ENCODE measurements at regions not wholly inside any gene's neighbourhood (a gene's known extent, or its start where the extent isn't known, plus 50 kb on each side); places are given as distances from the start of the nearest gene placed in this dataset.

DNA sequence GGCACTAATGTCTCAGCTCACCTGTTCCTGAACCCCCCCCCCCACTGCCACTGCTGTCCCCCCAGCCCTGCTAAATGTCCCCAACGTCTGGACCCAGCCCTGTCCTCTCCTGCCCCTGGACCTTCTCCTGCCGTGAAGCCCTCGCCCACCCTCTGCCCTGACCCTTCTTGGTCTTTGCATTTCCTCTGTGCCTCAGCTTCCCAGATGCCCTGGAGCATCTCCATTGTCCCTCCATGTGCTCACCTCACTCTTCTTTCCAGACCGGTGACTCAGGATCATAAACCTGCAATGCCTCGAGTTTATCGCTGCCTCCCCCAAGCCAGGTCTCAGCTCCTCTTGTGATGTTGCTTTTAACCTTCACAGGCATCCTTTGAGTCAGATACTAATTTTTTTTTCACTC is 416.4 kb downstream of the BRD1 start:
- Histone ChIP-seq H3K9me3 (ENCODE audit: control insufficient read depth, insufficient read depth, low read length) (peaks cover 3% of the 10 kb centered on the region; the same call in 1 of the 2 replicates), H3K4me2 (ENCODE audit: low read length) (no peak overlapping the region)

DNA sequence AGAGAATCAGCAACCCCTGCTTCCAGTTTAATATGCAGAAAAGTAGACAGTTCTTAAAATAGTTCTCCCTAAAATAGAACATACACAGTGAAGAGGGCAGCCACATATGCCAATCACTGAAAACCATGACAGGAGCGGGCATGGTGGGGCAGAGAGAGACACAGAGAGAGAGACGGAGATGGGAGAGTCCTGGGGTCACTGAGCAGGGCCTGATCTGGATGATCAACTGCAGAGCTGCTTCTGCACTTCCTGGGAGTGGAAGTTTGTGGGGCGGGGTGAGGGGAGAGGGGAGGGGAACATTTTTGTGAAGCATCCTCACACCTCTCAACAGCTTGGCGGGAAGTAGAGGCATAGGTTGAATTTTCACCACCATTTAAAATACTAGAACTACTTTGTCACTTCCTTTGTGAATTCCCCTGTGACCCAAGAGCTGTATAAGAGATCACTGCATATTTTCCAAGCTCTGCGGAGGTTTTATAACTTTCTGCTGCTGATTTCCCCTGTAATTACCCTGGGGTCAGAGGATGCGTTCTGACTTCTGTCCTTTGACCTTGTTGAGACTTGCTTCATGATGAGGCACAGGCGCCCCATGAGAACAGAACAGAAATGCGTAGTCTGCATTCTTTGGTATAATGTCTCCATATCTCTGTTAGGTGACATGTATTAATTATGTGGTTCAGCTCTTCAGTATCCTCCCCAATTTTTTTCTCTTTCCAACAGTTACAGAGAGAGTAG is 419.4 kb downstream of the BRD1 start:
- Histone ChIP-seq H3K9me3 (ENCODE audit: control insufficient read depth, insufficient read depth, low read length) (peaks cover 3% of the 10 kb centered on the region; the same call in 1 of the 2 replicates), H3K4me2 (ENCODE audit: low read length) (0 out of 2 replicates have a peak overlapping the region, but pooled peaks have one; percentile 13), H3K4me1 (ENCODE audit: control insufficient read depth, low read length) (peaks cover 12% of the 10 kb centered on the region), H3K4me3 (ENCODE audit: low read length) (no peak overlapping the region), H3K79me2 (ENCODE audit: control insufficient read depth, low read length) (no peaks in the 10 kb centered on the region), H3K36me3 (ENCODE audit: control insufficient read depth, low read length) (no peaks in the 10 kb centered on the region), H4K20me1 (ENCODE audit: control insufficient read depth, insufficient read depth, low read depth, low read length) (no peaks in the 10 kb centered on the region), H3K9me2 (replicated peaks; ENCODE audit: control insufficient read depth, low read length) (no peaks in the 10 kb centered on the region), H3K27ac (ENCODE audit: low read depth, low read length) (no peak overlapping the region), H3K27me3 (ENCODE audit: control insufficient read depth, low read length) (no peaks in the 10 kb centered on the region), H3F3A (ENCODE audit: control insufficient read depth, insufficient read depth) (0 out of 2 replicates have a peak, but pooled peaks cover 4% of the 10 kb centered on the region)
- no peak for TF ChIP-seq EZH2phosphoT487 (IDR thresholded peaks at IDR 0.05; ENCODE audit: borderline replicate concordance, low read length)
- TF ChIP-seq, protein P1, sequence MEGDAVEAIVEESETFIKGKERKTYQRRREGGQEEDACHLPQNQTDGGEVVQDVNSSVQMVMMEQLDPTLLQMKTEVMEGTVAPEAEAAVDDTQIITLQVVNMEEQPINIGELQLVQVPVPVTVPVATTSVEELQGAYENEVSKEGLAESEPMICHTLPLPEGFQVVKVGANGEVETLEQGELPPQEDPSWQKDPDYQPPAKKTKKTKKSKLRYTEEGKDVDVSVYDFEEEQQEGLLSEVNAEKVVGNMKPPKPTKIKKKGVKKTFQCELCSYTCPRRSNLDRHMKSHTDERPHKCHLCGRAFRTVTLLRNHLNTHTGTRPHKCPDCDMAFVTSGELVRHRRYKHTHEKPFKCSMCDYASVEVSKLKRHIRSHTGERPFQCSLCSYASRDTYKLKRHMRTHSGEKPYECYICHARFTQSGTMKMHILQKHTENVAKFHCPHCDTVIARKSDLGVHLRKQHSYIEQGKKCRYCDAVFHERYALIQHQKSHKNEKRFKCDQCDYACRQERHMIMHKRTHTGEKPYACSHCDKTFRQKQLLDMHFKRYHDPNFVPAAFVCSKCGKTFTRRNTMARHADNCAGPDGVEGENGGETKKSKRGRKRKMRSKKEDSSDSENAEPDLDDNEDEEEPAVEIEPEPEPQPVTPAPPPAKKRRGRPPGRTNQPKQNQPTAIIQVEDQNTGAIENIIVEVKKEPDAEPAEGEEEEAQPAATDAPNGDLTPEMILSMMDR (IDR thresholded peaks at IDR 0.05; ENCODE audit: low read depth, low read length, poor library complexity, severe bottlenecking), result no peak

More for the DNA sequence above, 416.4 kb downstream of the BRD1 start:
- Histone ChIP-seq H3K36me3 (ENCODE audit: control insufficient read depth, low read length) (no peaks in the 10 kb centered on the region), H3K27ac (ENCODE audit: low read depth, low read length) (no peak overlapping the region), H3K4me1 (ENCODE audit: control insufficient read depth, low read length) (peaks cover 12% of the 10 kb centered on the region), H3K4me3 (ENCODE audit: low read length) (no peak overlapping the region), H3K9me2 (replicated peaks; ENCODE audit: control insufficient read depth, low read length) (no peaks in the 10 kb centered on the region), H3F3A (ENCODE audit: control insufficient read depth, insufficient read depth) (0 out of 2 replicates have a peak, but pooled peaks cover 4% of the 10 kb centered on the region), H4K20me1 (ENCODE audit: control insufficient read depth, insufficient read depth, low read depth, low read length) (no peaks in the 10 kb centered on the region), H3K79me2 (ENCODE audit: control insufficient read depth, low read length) (no peaks in the 10 kb centered on the region), H3K27me3 (ENCODE audit: control insufficient read depth, low read length) (no peaks in the 10 kb centered on the region)
- TF ChIP-seq, protein P1 (IDR thresholded peaks at IDR 0.05; ENCODE audit: low read depth, low read length, poor library complexity, severe bottlenecking), result no peak
- no peak for TF ChIP-seq EZH2phosphoT487 (IDR thresholded peaks at IDR 0.05; ENCODE audit: borderline replicate concordance, low read length)

DNA sequence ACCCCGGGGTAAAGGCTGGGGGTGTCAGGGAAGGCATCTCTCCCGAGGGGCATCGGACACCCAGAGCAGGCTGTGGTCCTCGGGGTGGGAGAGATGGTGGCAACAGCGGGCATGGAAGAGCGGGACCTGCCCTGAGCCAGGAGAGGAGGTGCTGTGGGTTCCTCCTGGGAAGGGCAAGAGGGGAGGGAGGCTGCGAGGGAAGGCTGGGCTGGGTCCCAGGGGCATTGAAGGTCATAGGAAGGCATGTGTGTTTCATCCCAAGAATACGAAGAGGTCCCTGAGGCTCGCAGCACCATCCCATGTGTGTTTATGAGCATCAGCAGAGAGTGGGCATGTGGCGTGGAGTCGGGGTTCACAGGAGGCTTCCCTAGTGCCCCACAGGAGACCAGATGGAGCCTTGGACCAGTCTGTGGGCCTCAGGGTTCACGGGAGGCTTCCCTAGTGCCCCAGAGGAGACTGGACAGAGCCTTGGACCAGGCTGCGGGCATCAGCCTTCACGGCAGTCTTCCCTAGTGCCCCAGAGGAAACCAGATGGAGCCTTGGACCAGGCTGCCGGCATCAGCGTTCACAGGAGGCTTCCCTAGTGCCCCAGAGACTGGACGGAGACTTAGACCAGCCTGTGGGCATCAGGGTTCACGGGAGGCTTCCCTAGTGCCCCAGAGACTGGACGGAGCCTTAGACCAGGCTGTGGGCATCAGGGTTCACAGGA is 420.6 kb downstream of the BRD1 start:
- Histone ChIP-seq H3K4me1 (ENCODE audit: control insufficient read depth, low read length) (peaks cover 12% of the 10 kb centered on the region), H3K4me3 (ENCODE audit: low read length) (no peak overlapping the region), H3K4me2 (ENCODE audit: low read length) (no peak overlapping the region), H3K9me3 (ENCODE audit: control insufficient read depth, insufficient read depth, low read length) (peaks cover 3% of the 10 kb centered on the region; the same call in 1 of the 2 replicates), H3K79me2 (ENCODE audit: control insufficient read depth, low read length) (no peaks in the 10 kb centered on the region), H3F3A (ENCODE audit: control insufficient read depth, insufficient read depth) (0 out of 2 replicates have a peak, but pooled peaks cover 4% of the 10 kb centered on the region), H3K36me3 (ENCODE audit: control insufficient read depth, low read length) (no peaks in the 10 kb centered on the region), H4K20me1 (ENCODE audit: control insufficient read depth, insufficient read depth, low read depth, low read length) (no peaks in the 10 kb centered on the region), H3K9me2 (replicated peaks; ENCODE audit: control insufficient read depth, low read length) (no peaks in the 10 kb centered on the region), H3K27me3 (ENCODE audit: control insufficient read depth, low read length) (no peaks in the 10 kb centered on the region), H3K27ac (ENCODE audit: low read depth, low read length) (no peak overlapping the region)
- TF ChIP-seq, protein P1 (IDR thresholded peaks at IDR 0.05; ENCODE audit: low read depth, low read length, poor library complexity, severe bottlenecking), result no peak
- no peak for TF ChIP-seq EZH2phosphoT487 (IDR thresholded peaks at IDR 0.05; ENCODE audit: borderline replicate concordance, low read length)
